Neuronal stem cell (in vitro differentiated cells): ENCODE measurements at regions not wholly inside any gene's neighbourhood (a gene's known extent, or its start where the extent isn't known, plus 50 kb on each side); places are given as distances from the start of the nearest gene placed in this dataset.

ENCODE experiments used
- DNase-seq: peaks from one replicate; pipeline ENCODE4 v3.0.0-alpha.2; 2013; ENCODE audit warnings: low spot score
- H2AFZ ChIP-seq: one replicate; pipeline ENCODE4 v1.6.1; 2013; ENCODE audit warnings: mild to moderate bottlenecking, low read length, inconsistent platforms
- H2AK5ac ChIP-seq: 2 replicates; pipeline ENCODE4 v1.6.1; 2013; ENCODE audit warnings: low read depth, mild to moderate bottlenecking, inconsistent platforms, low read length, moderate library complexity, mixed read lengths
- H2BK120ac ChIP-seq: 2 replicates; pipeline ENCODE4 v1.6.1; 2013; ENCODE audit warnings: low read depth, mild to moderate bottlenecking, inconsistent platforms, low read length, moderate library complexity, mixed read lengths
- H2BK12ac ChIP-seq: one replicate; pipeline ENCODE4 v1.6.1; 2013; ENCODE audit warnings: low read length, inconsistent platforms
- H2BK15ac ChIP-seq: 2 replicates; pipeline ENCODE4 v1.6.1; 2013; ENCODE audit warnings: mild to moderate bottlenecking, low read length, inconsistent platforms, mixed read lengths
- H2BK5ac ChIP-seq: one replicate; pipeline ENCODE4 v1.6.1; 2013; ENCODE audit warnings: inconsistent platforms, mild to moderate bottlenecking, low read length, moderate library complexity
- H3K14ac ChIP-seq: one replicate; pipeline ENCODE4 v1.6.1; 2013; ENCODE audit warnings: low read length, inconsistent platforms
- H3K18ac ChIP-seq: 2 replicates; pipeline ENCODE4 v1.6.1; 2013; ENCODE audit warnings: low read length, inconsistent platforms
- H3K23ac ChIP-seq: 2 replicates; pipeline ENCODE4 v1.6.1; 2013; ENCODE audit warnings: low read depth, mild to moderate bottlenecking, mixed read lengths, low read length, inconsistent platforms; ENCODE audit not compliant: poor library complexity
- H3K27ac ChIP-seq: replicated peaks from 3 replicates; pipeline ENCODE4 v1.5.1; 2013; ENCODE audit warnings: low read length, inconsistent platforms
- H3K27me3 ChIP-seq, 3 experiments: 2 replicates each; pipeline ENCODE4 v1.6.1; 2013; ENCODE audit warnings: low read length in 3 of 3, mild to moderate bottlenecking in 2 of 3, inconsistent platforms in 1 of 3, low read depth in 1 of 3, mixed read lengths in 1 of 3, moderate library complexity in 1 of 3; ENCODE audit not compliant: control insufficient read depth in 3 of 3, insufficient read depth in 3 of 3
- H3K36me3 ChIP-seq, 2 donors: replicated peaks in 1 of 2; 2 replicates each; pipeline ENCODE4 v1.6.1; 2013; ENCODE audit warnings: low read length in 2 of 2; ENCODE audit not compliant: control insufficient read depth in 2 of 2, insufficient read depth in 2 of 2
- H3K4ac ChIP-seq: 2 replicates; pipeline ENCODE4 v1.6.1; 2013; ENCODE audit warnings: inconsistent platforms, mild to moderate bottlenecking, low read length, moderate library complexity
- H3K4me1 ChIP-seq, 2 donors: 1 replicate in 1 of 2; 2 replicates in 1 of 2; pipeline ENCODE4 v1.6.1; 2013; ENCODE audit warnings: low read length in 2 of 2, low read depth in 1 of 2; ENCODE audit not compliant: control insufficient read depth in 2 of 2, insufficient read depth in 1 of 2
- H3K4me2 ChIP-seq: one replicate; pipeline ENCODE4 v1.6.1; 2013; ENCODE audit warnings: mild to moderate bottlenecking, low read length, inconsistent platforms; ENCODE audit not compliant: insufficient read depth, poor library complexity, severe bottlenecking
- H3K4me3 ChIP-seq, 2 donors: 2 replicates each; pipeline ENCODE4 v1.5.1; 2013; ENCODE audit warnings: low read length in 2 of 2, mild to moderate bottlenecking in 2 of 2, inconsistent platforms in 1 of 2, moderate library complexity in 1 of 2
- H3K79me1 ChIP-seq: one replicate; pipeline ENCODE4 v1.6.1; 2013; ENCODE audit warnings: low read depth, mild to moderate bottlenecking, inconsistent platforms, low read length, moderate library complexity
- H3K9ac ChIP-seq: one replicate; pipeline ENCODE4 v1.6.1; 2013; ENCODE audit warnings: mild to moderate bottlenecking, low read depth, low read length, inconsistent platforms; ENCODE audit not compliant: poor library complexity
- H3K9me3 ChIP-seq, 2 donors: replicated peaks in 1 of 2; 2 replicates each; pipeline versions ENCODE3 to v1.6.1; 2013; ENCODE audit warnings: low read length in 2 of 2, mild to moderate bottlenecking in 2 of 2, inconsistent platforms in 1 of 2, low read depth in 1 of 2, mixed read lengths in 1 of 2, moderate library complexity in 1 of 2; ENCODE audit not compliant: control insufficient read depth in 2 of 2, insufficient read depth in 1 of 2
- H4K8ac ChIP-seq: one replicate; pipeline ENCODE4 v1.6.1; 2013; ENCODE audit warnings: low read depth, mild to moderate bottlenecking, inconsistent platforms, low read length, moderate library complexity
- H4K91ac ChIP-seq: one replicate; pipeline ENCODE4 v1.6.1; 2013; ENCODE audit warnings: low read length, low read depth, mild to moderate bottlenecking, inconsistent platforms; ENCODE audit not compliant: poor library complexity
- WGBS, 2 donors: extraction: QIAGEN DNeasy Blood & Tissue Kit; methylation state at CpG; one replicate each; pipeline ENCODE4 v1.1.7; 2013; ENCODE audit warnings: missing lambda C conversion rate in 2 of 2, mixed read lengths in 1 of 2; ENCODE audit not compliant: insufficient read length in 2 of 2, insufficient replicate concordance in 1 of 2; ENCODE audit errors: extremely low coverage in 2 of 2; 5-methylcytosine and 5-hydroxymethylcytosine counted together

- no peak overlapping the region for H3K9ac ChIP-seq
- no peak overlapping the region for H3K18ac ChIP-seq
- H3K4me3 ChIP-seq: no peak overlapping the region
- H3K23ac ChIP-seq: no peak overlapping the region
- H2BK120ac ChIP-seq: no peak overlapping the region
- no CpG with 5 or more reads among the region's 2 CpGs for WGBS, 2 donors
- H3K14ac ChIP-seq: no peak overlapping the region
- no peak for DNase-seq
- no peak overlapping the region for H3K27ac ChIP-seq
- peak overlapping the region; percentile 14 for H2AFZ ChIP-seq
- no peak overlapping the region for H4K8ac ChIP-seq
- no peaks in the 10 kb centered on the region for H3K9me3 ChIP-seq
- no peaks in the 10 kb centered on the region for H3K27me3 ChIP-seq
- no peaks in the 10 kb centered on the region for H3K36me3 ChIP-seq
- no peak overlapping the region for H2BK12ac ChIP-seq
- no peak overlapping the region for H2BK15ac ChIP-seq
- H3K4ac ChIP-seq: no peak overlapping the region
- no peak overlapping the region for H4K91ac ChIP-seq
- peaks cover 7 to 23% of the 10 kb centered on the region in 2 donors for H3K4me1 ChIP-seq
- no peak overlapping the region for H2AK5ac ChIP-seq
- no peaks in the 10 kb centered on the region for H3K79me1 ChIP-seq
- no peak overlapping the region for H2BK5ac ChIP-seq
- H3K4me2 ChIP-seq: no peak overlapping the region
These were observed 254.1 kb upstream of the ZFHX3 start for GRCh38 chr16:73301984-73302383.

- H2AFZ ChIP-seq: no peak overlapping the region
- no peak overlapping the region for H2BK15ac ChIP-seq
- no peaks in the 10 kb centered on the region for H3K27me3 ChIP-seq
- H2BK5ac ChIP-seq: no peak overlapping the region
- peaks cover 7 to 18% of the 10 kb centered on the region in 2 donors for H3K4me1 ChIP-seq
- H3K27ac ChIP-seq: no peak overlapping the region
- H3K36me3 ChIP-seq: no peaks in the 10 kb centered on the region
- no peak overlapping the region for H3K9ac ChIP-seq
- H3K23ac ChIP-seq: no peak overlapping the region
- DNase-seq: no peak
- WGBS, 2 donors: no CpG with 5 or more reads among the region's 7 CpGs
- H2BK120ac ChIP-seq: no peak overlapping the region
- no peak overlapping the region for H4K91ac ChIP-seq
- H2AK5ac ChIP-seq: no peak overlapping the region
- H4K8ac ChIP-seq: no peak overlapping the region
- no peak overlapping the region for H3K4me3 ChIP-seq
- no peak overlapping the region for H3K14ac ChIP-seq
- no peak overlapping the region for H3K4me2 ChIP-seq
- H3K18ac ChIP-seq: no peak overlapping the region
- no peak overlapping the region for H2BK12ac ChIP-seq
- no peaks in the 10 kb centered on the region for H3K79me1 ChIP-seq
- H3K4ac ChIP-seq: no peak overlapping the region
- H3K9me3 ChIP-seq: no peaks in the 10 kb centered on the region
These were observed 251.4 kb upstream of the ZFHX3 start for GRCh38 chr16:73299346-73299745.

- Histone ChIP-seq H4K8ac (no peak overlapping the region), H2AFZ (peak overlapping the region; percentile 1), H3K27ac (no peak overlapping the region), H2BK120ac (no peak overlapping the region), H3K18ac (no peak overlapping the region), H3K27me3 (no peaks in the 10 kb centered on the region), H3K14ac (no peak overlapping the region), H2BK15ac (no peak overlapping the region), H3K36me3 (no peaks in the 10 kb centered on the region), H3K79me1 (no peaks in the 10 kb centered on the region), H3K4me1 (peaks cover 3 to 13% of the 10 kb centered on the region in 2 donors), H3K9me3 (no peaks in the 10 kb centered on the region), H3K23ac (no peak overlapping the region), H3K4me3 (no peak overlapping the region), H2BK5ac (no peak overlapping the region), H2BK12ac (no peak overlapping the region), H3K4ac (no peak overlapping the region), H4K91ac (no peak overlapping the region), H3K4me2 (no peak overlapping the region), H2AK5ac (no peak overlapping the region), H3K9ac (no peak overlapping the region)
- no peak for DNase-seq
- WGBS, 2 donors: no CpG with 5 or more reads among the region's 3 CpGs
These were observed 250.6 kb upstream of the ZFHX3 start for GRCh38 chr16:73298562-73298961.

- Histone ChIP-seq H2BK15ac (no peak overlapping the region), H2AFZ (no peak overlapping the region), H4K91ac (no peak overlapping the region), H3K27ac (no peak overlapping the region), H3K14ac (no peak overlapping the region), H2BK12ac (no peak overlapping the region), H3K4ac (no peak overlapping the region), H4K8ac (no peak overlapping the region), H3K23ac (no peak overlapping the region), H3K9me3 (no peaks in the 10 kb centered on the region), H3K4me3 (no peak overlapping the region), H3K36me3 (no peaks in the 10 kb centered on the region), H3K4me2 (no peak overlapping the region), H3K9ac (no peak overlapping the region), H2AK5ac (no peak overlapping the region), H3K18ac (no peak overlapping the region), H3K79me1 (no peaks in the 10 kb centered on the region), H3K4me1 (peaks cover 0 to 9% of the 10 kb centered on the region in 2 donors), H2BK120ac (no peak overlapping the region), H3K27me3 (no peaks in the 10 kb centered on the region), H2BK5ac (no peak overlapping the region)
- WGBS, 2 donors: no CpG with 5 or more reads among the region's 1 CpG
- DNase-seq: no peak
These were observed 242.3 kb upstream of the ZFHX3 start for GRCh38 chr16:73290258-73290657.
